Hematopoietic multipotent progenitor cell treated with erythropoietin and hydrocortisone succinate and interleukin-3 and kit ligand, for 15 days (in vitro differentiated cells): ENCODE measurements at regions not wholly inside any gene's neighbourhood (a gene's known extent, or its start where the extent isn't known, plus 50 kb on each side); places are given as distances from the start of the nearest gene placed in this dataset.

Experiments used
- DNase-seq: peaks from one replicate; pipeline ENCODE4 v3.0.0-alpha.2; 2015; ENCODE audit warnings: low spot score

- no peak for DNase-seq
Measured at GRCh38 chr3:181442066-181442465, 269.7 kb upstream of the SOX2 start.

GRCh38 chr3:181432992-181433391 lies 278.7 kb upstream of the SOX2 start:
- DNase-seq, result no peak

GRCh38 chr3:181431748-181432147 lies 280.0 kb upstream of the SOX2 start:
- no peak for DNase-seq

- no peak for DNase-seq
Measured at GRCh38 chr3:181425074-181425473, 286.7 kb upstream of the SOX2 start.

- no peak for DNase-seq
Measured at GRCh38 chr3:181418233-181418632, 293.5 kb upstream of the SOX2 start.

GRCh38 chr3:181417748-181418147 lies 294.0 kb upstream of the SOX2 start:
- DNase-seq, result no peak

- no peak for DNase-seq
Measured at GRCh38 chr3:181410870-181411269, 300.9 kb upstream of the SOX2 start.

- DNase-seq, result no peak
Measured at GRCh38 chr3:181403876-181404660, 307.7 kb upstream of the SOX2 start.

GRCh38 chr3:181402347-181402746 lies 309.4 kb upstream of the SOX2 start:
- no peak for DNase-seq

GRCh38 chr3:181384970-181385369 lies 326.8 kb upstream of the SOX2 start:
- no peak for DNase-seq

GRCh38 chr3:181383760-181384159 lies 328.0 kb upstream of the SOX2 start:
- no peak for DNase-seq

GRCh38 chr3:181383201-181383600 lies 328.5 kb upstream of the SOX2 start:
- no peak for DNase-seq

GRCh38 chr3:181382656-181383055 lies 329.1 kb upstream of the SOX2 start:
- no peak for DNase-seq

- no peak for DNase-seq
Measured at GRCh38 chr3:181379278-181379677, 332.4 kb upstream of the SOX2 start.

- DNase-seq, result no peak
Measured at GRCh38 chr3:181369637-181370036, 342.1 kb upstream of the SOX2 start.

GRCh38 chr3:181363231-181363630 lies 348.5 kb upstream of the SOX2 start:
- DNase-seq, result no peak

GRCh38 chr3:181362378-181362777 lies 349.3 kb upstream of the SOX2 start:
- no peak for DNase-seq

- DNase-seq, result no peak
Measured at GRCh38 chr3:181358562-181358961, 353.2 kb upstream of the SOX2 start.

GRCh38 chr3:181358060-181358459 lies 353.7 kb upstream of the SOX2 start:
- DNase-seq, result no peak

GRCh38 chr3:181354140-181354539 lies 357.6 kb upstream of the SOX2 start:
- no peak for DNase-seq

- no peak for DNase-seq
Measured at GRCh38 chr3:181344331-181344730, 354.8 kb upstream of the DNAJC19 start.

- no peak for DNase-seq
Measured at GRCh38 chr3:181336597-181336996, 347.1 kb upstream of the DNAJC19 start.

GRCh38 chr3:181333394-181333793 lies 343.9 kb upstream of the DNAJC19 start:
- no peak for DNase-seq

GRCh38 chr3:181330821-181331563 lies 341.5 kb upstream of the DNAJC19 start:
- no peak for DNase-seq
